ENCODE measurements at regions not wholly inside any gene's neighbourhood (a gene's known extent, or its start where the extent isn't known, plus 50 kb on each side); places are given as distances from the start of the nearest gene placed in this dataset.

GRCh38 chr2:144771348-144771747 is 251.4 kb upstream of the ZEB2 start:
- Histone ChIP-seq H2AK5ac (ENCODE audit: insufficient read length, low read length) (no peak overlapping the region), H4K5ac (ENCODE audit: insufficient read length, low read depth, low read length) (no peak overlapping the region), H3K27ac (ENCODE audit: insufficient read length, low read depth, low read length) (no peak overlapping the region), H2BK120ac (ENCODE audit: low read depth, low read length, poor library complexity, severe bottlenecking) (no peak overlapping the region), H3K23ac (ENCODE audit: insufficient read length, low read depth, low read length) (no peak overlapping the region), H3K23me2 (ENCODE audit: insufficient read length, low read depth, low read length, poor library complexity, severe bottlenecking) (no peaks in the 10 kb centered on the region), H3K4me1 (ENCODE audit: insufficient read depth, low read length) (no peaks in the 10 kb centered on the region), H3T11ph (ENCODE audit: low read length) (no peak overlapping the region), H3K9me3 (ENCODE audit: control insufficient read depth, low read depth, low read length) (no peaks in the 10 kb centered on the region), H2AFZ (ENCODE audit: low read length) (no peak overlapping the region), H3K79me1 (ENCODE audit: insufficient read depth, low read depth, low read length, poor library complexity, severe bottlenecking) (no peaks in the 10 kb centered on the region), H3K27me3 (ENCODE audit: insufficient read depth, low read length) (no peaks in the 10 kb centered on the region), H4K8ac (replicated peaks; ENCODE audit: insufficient read length, low read depth, low read length) (no peak overlapping the region), H3K4ac (ENCODE audit: low read depth, low read length) (no peak overlapping the region), H3K56ac (ENCODE audit: insufficient read length, low read depth, low read length) (no peak overlapping the region), H4K20me1 (ENCODE audit: control insufficient read depth, insufficient read depth, insufficient read length) (no peaks in the 10 kb centered on the region), H3K79me2 (ENCODE audit: insufficient read depth, low read length) (no peaks in the 10 kb centered on the region), H2BK15ac (ENCODE audit: low read depth, low read length) (no peak overlapping the region), H2BK12ac (ENCODE audit: insufficient read length, low read depth, low read length) (no peak overlapping the region), H4K91ac (ENCODE audit: insufficient read length, low read depth, low read length) (no peak overlapping the region), H2BK5ac (ENCODE audit: insufficient read length, low read length) (no peak overlapping the region), H3K14ac (ENCODE audit: insufficient read depth, low read length) (no peak overlapping the region), H2BK20ac (ENCODE audit: low read depth, low read length, poor library complexity, severe bottlenecking) (no peak overlapping the region), H3K4me2 (ENCODE audit: insufficient read depth, insufficient read length, low read length) (no peak overlapping the region), H3K18ac (ENCODE audit: insufficient read length, low read depth, low read length) (no peak overlapping the region), H3K9ac (ENCODE audit: extremely low read depth, insufficient read length, low read length) (no peak overlapping the region)
- Mint-ChIP-seq H3K9me3 (no peaks in the 10 kb centered on the region), H3K27me3 (ENCODE audit: low read depth) (no peaks in the 10 kb centered on the region), H3K27ac (no peak overlapping the region), H3K4me1 (peaks cover 7 to 8% of the 10 kb centered on the region in 2 experiments; a peak in 2 of 4 replicates), H3K36me3 (ENCODE audit: insufficient read depth in 1 of 3, low read depth in 3 of 3) (no peaks in the 10 kb centered on the region), H3K4me3 (no peak overlapping the region)
- WGBS (ENCODE audit: extremely low coverage, insufficient read length, low lambda C conversion rate) = no CpG with 5 or more reads among the region's 3 CpGs
- TF ChIP-seq, protein P1, sequence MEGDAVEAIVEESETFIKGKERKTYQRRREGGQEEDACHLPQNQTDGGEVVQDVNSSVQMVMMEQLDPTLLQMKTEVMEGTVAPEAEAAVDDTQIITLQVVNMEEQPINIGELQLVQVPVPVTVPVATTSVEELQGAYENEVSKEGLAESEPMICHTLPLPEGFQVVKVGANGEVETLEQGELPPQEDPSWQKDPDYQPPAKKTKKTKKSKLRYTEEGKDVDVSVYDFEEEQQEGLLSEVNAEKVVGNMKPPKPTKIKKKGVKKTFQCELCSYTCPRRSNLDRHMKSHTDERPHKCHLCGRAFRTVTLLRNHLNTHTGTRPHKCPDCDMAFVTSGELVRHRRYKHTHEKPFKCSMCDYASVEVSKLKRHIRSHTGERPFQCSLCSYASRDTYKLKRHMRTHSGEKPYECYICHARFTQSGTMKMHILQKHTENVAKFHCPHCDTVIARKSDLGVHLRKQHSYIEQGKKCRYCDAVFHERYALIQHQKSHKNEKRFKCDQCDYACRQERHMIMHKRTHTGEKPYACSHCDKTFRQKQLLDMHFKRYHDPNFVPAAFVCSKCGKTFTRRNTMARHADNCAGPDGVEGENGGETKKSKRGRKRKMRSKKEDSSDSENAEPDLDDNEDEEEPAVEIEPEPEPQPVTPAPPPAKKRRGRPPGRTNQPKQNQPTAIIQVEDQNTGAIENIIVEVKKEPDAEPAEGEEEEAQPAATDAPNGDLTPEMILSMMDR (conservative IDR thresholded peaks at IDR 0.05) = no peak
- DNase-seq = no peak
